Nephron progenitor cell (in vitro differentiated cells): ENCODE measurements at regions not wholly inside any gene's neighbourhood (a gene's known extent, or its start where the extent isn't known, plus 50 kb on each side); places are given as distances from the start of the nearest gene placed in this dataset.

ENCODE experiments used
- DNase-seq: peaks from one replicate; pipeline ENCODE4 v3.0.0; 2021
- H3K27ac Mint-ChIP-seq: 2 replicates; pipeline ENCODE4 v1.8.0; 2021; ENCODE audit warnings: mild to moderate bottlenecking, moderate library complexity, mixed read lengths
- H3K27me3 Mint-ChIP-seq: 2 replicates; pipeline ENCODE4 v1.8.0; 2021; ENCODE audit warnings: mild to moderate bottlenecking, low read depth, mixed read lengths; ENCODE audit not compliant: poor library complexity
- H3K36me3 Mint-ChIP-seq: 2 replicates; pipeline ENCODE4 v1.8.0; 2021; ENCODE audit warnings: low read depth, mixed read lengths
- H3K4me1 Mint-ChIP-seq: 2 replicates; pipeline ENCODE4 v1.8.0; 2021; ENCODE audit warnings: mixed read lengths
- H3K4me3 Mint-ChIP-seq: 2 replicates; pipeline ENCODE4 v1.8.0; 2021; ENCODE audit warnings: mild to moderate bottlenecking, moderate library complexity, mixed read lengths
- H3K9me3 Mint-ChIP-seq: 2 replicates; pipeline ENCODE4 v1.8.0; 2021; ENCODE audit warnings: mild to moderate bottlenecking, moderate library complexity, mixed read lengths
- CTCF ChIP-seq: fragments of 200-600 bp; sonication (generic); IDR thresholded peaks from 2 replicates; pipeline ENCODE4 v1.5.0; 2021; ENCODE audit warnings: antibody characterized with exemption

GRCh38 chr3:66153481-66154443 is 67.0 kb upstream of the SLC25A26 start:
- TF ChIP-seq CTCF, result no peak
- Mint-ChIP-seq H3K4me3 (peak overlapping the region; percentile 58), H3K4me1 (peaks cover 25% of the 10 kb centered on the region), H3K9me3 (no peaks in the 10 kb centered on the region), H3K27me3 (peaks cover 6% of the 10 kb centered on the region), H3K27ac (peak overlapping the region; percentile 67), H3K36me3 (no peaks in the 10 kb centered on the region)
- no peak for DNase-seq

GRCh38 chr3:66152336-66152735 is 68.5 kb upstream of the SLC25A26 start:
- Mint-ChIP-seq H3K4me3 (no peak overlapping the region), H3K4me1 (peaks cover 25% of the 10 kb centered on the region), H3K27me3 (peaks cover 11% of the 10 kb centered on the region), H3K27ac (no peak overlapping the region), H3K9me3 (no peaks in the 10 kb centered on the region), H3K36me3 (no peaks in the 10 kb centered on the region)
- DNase-seq, result no peak
- TF ChIP-seq CTCF, result no peak

- no peak for DNase-seq
- Mint-ChIP-seq H3K9me3 (no peaks in the 10 kb centered on the region), H3K27ac (no peak overlapping the region), H3K27me3 (peaks cover 11% of the 10 kb centered on the region), H3K36me3 (no peaks in the 10 kb centered on the region), H3K4me3 (no peak overlapping the region), H3K4me1 (peaks cover 25% of the 10 kb centered on the region)
- TF ChIP-seq CTCF, result no peak
These were observed 69.8 kb upstream of the SLC25A26 start for GRCh38 chr3:66150977-66151376.

- no peak overlapping the region for H3K27ac Mint-ChIP-seq
- peaks cover 27% of the 10 kb centered on the region for H3K4me1 Mint-ChIP-seq
- H3K4me3 Mint-ChIP-seq, result no peak overlapping the region
- no peaks in the 10 kb centered on the region for H3K9me3 Mint-ChIP-seq
- peaks cover 11% of the 10 kb centered on the region for H3K27me3 Mint-ChIP-seq
- no peaks in the 10 kb centered on the region for H3K36me3 Mint-ChIP-seq
- no peak for DNase-seq
- TF ChIP-seq CTCF, result no peak
These were observed 71.5 kb upstream of the SLC25A26 start for GRCh38 chr3:66149269-66149668.

- Mint-ChIP-seq H3K36me3 (no peaks in the 10 kb centered on the region), H3K9me3 (no peaks in the 10 kb centered on the region), H3K4me3 (no peak overlapping the region), H3K27ac (no peak overlapping the region), H3K4me1 (peaks cover 19% of the 10 kb centered on the region), H3K27me3 (peaks cover 9% of the 10 kb centered on the region)
- no peak for DNase-seq
- TF ChIP-seq CTCF, result no peak
These were observed 75.4 kb upstream of the SLC25A26 start for GRCh38 chr3:66145408-66145733.
